RKO (cell line): ENCODE measurements at regions not wholly inside any gene's neighbourhood (a gene's known extent, or its start where the extent isn't known, plus 50 kb on each side); places are given as distances from the start of the nearest gene placed in this dataset.

Experiments
- DNase-seq: peaks from one replicate; pipeline ENCODE4 v3.0.0-alpha.2; 2016; ENCODE audit warnings: low spot score

DNA sequence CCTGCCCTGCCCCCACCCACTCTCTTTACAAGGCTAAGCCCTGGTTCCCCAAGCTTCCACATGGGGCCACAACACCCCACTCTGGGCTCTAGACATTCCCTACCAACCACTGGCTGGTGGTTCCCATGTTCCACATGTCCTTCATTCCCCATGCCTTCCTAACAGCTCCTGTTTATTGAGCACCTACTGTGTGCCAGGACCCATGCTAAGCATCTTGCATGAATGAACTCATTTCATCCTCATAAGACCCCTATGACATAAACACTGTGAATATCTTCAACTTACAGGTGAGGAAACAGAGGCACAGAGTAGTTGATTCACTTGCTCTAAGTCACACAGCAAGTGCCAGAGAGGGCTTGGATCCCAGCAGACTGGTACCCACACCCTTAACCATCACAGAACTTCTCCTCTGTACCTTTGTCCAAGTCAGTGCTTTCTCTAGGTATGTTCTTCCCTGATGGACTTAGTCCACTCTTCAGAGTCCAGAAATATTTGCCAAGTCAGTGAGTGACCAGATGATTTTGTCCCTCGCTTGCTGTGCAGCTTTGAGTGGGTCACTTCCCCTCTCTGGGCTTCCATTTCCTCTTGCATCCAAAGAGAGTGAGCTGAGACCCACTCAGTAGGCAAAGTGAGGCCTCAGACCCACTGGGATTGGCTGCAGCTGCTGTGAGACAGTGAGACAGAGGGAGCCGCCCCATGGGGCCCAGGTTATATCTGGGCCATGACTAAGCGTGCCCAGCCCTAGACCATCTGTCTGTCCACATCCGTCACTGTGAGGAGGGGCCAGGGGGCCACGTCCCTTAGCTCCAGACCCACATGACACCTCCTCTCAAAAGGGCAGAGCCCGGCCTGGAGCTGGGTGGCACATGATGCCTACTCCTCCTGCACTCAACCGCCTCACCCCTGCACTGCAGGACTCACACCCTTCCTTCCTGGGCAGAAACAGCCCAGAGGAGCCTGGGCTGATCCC is 132.4 kb downstream of the MN1 start:
- peak; percentile 57 for DNase-seq

GRCh38 chr22:27669798-27670599 is 131.6 kb downstream of the MN1 start:
- DNase-seq = no peak

- no peak for DNase-seq
These were observed 130.7 kb downstream of the MN1 start for GRCh38 chr22:27670701-27671412.

GRCh38 chr22:27671413-27671935 is 130.1 kb downstream of the MN1 start:
- DNase-seq = no peak

- DNase-seq = no peak
These were observed 128.7 kb downstream of the MN1 start for GRCh38 chr22:27672721-27673418.

GRCh38 chr22:27673839-27674238 is 127.7 kb downstream of the MN1 start:
- no peak for DNase-seq

- DNase-seq = no peak
These were observed 127.2 kb downstream of the MN1 start for GRCh38 chr22:27674261-27674923.

DNA sequence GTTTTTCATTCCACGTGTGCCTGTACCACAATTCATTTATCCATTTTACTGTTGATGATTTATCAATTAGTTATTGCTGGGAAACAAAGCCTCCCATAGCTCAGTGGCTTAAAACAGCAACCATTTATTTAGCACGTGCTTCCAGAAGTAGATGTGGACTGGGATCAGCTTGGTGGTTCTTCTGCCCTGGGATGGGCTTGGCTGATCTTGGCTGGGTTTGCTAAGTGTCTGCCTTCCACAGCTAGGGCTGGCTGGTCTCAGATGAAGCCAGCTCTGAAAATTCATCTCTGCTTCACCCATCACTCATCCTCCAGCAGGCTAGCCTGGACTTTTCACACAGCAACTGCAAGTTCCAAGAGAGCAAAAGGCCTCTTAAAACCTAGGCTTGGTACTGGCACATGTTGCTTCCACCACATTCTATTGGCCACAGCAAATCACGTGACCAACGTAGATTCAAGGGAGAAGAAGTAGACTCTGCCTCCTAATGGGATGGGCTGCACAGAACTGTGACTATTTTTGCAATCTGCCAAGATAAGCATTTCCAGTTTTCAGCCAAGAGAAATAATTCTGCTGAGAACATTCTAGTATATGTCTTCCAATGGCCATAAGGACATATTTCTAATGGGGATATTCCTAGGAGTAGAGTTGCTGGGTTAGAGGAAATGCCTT is 124.9 kb downstream of the MN1 start:
- DNase-seq = no peak

DNA sequence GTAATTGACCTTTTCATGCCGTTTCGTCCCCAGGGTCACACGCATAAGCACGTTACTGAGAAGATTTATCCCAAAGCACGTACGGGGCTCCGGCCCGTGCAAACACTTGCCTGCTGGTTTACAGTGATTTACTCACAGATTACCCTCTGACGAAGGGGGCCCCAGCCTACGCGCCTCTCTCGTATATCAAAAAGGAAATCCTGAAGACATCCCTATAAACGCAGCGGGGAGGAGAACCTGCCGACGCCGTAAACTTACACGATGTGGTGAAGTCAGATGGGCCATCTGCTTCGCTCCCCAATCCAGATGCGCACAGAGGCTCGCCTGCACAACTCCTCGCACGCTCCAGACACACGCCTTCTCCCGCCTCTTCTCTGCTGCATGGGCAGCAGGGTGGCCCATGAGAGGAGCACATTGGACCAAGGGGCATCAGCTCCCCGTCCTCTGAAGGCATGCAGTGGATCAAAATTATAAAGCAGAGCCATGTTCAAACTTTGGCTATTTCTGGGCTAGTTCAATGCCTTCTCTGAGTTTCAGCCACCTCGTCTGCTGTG is 123.6 kb downstream of the MN1 start:
- DNase-seq = no peak

GRCh38 chr22:27679176-27679575 is 122.4 kb downstream of the MN1 start:
- DNase-seq = no peak

DNA sequence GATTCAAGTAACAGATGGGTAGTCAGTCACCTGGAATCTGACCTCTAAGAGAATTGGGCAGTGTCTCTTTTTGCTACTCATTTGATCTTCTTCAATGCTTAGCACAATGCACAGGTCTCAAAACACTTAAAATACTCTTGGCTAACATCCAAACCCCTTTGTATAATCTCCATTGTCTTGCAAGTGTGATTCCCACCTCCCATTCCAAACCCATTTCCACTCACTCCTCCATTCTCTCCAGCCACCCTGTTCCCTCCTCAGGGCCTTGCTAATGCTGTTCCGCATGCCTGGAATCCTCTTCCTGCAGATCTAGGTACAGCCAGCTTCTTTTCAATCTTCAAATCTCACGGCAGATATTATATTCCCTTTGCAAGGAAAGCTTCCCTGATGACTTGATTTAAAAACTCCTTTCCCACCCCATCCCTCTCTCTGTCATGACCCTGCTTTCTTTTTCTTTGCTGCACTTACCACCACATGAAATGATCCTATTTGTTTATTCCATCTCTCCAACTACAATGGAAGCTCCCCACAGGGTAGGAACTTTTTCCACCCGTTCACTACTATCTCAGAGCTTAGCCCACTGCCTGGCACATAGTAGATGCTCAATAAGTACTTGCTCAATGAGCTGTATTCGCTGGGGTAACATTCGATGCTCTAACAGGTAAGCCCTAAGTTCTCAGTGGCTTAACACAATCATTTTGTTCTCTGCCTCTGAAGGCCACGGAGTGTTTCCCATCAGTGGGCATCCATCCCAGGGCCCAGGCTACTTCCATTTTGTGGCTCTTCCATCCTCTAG is 121.7 kb downstream of the MN1 start:
- no peak for DNase-seq

DNA sequence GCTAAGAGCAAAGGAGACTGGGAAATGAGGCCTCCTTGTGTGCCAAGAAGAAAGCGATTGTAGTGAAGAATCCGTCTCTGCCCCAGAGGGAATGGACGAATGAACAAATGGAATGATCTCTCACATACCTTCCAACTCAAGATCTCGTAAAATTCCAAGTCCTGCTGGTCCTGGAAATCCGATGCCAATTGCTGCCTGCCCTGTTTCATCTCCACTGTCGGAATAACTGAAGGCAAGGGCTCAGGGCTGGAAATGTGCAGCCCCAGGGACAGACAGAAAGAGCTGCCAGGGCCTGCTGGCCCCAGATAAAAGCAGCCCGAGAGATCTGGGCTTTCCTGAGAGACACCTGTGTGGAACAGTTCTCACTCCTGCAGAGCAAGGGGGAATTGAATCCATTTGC is 120.9 kb downstream of the MN1 start:
- no peak for DNase-seq

DNA sequence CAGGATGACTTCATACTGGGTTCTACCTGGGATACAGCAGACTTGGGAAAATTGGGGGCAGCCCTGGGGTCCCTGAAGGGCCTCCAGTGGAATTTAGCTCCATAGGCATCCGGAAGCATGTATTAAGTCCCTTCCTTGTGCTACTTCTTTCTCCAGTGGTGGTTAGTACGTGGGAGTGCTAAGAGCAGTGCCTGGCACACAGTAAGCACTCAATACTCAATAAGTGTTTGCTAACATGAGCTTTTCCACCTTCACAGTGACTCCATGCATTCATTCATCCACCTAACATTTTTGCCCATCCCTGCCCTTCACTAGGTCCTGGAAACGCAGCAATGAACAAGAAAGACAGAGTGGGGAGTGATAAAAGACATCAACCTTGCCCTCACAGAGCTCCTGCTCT is 120.5 kb downstream of the MN1 start:
- DNase-seq = no peak

DNA sequence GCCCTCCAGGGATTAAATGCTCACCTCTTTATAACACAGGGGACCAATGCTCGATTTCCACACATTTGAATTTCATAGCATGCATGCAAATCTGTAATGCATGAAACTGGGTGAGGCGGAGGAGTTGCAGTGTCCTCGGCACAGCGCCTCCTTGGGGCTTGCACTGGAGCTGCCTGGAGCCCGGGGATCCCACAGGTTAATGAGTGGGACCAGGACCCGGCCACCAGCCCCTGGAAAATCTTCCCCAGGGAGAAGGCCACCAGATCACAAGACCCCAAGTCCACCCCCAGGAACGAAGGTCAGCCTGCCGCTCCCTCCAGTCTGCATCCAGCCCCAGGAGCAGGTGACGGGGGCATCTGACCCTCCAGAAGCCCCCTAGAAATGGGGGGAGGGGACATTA is 119.1 kb downstream of the MN1 start:
- DNase-seq = no peak

GRCh38 chr22:27684901-27685300 is 116.7 kb downstream of the MN1 start:
- DNase-seq = no peak

GRCh38 chr22:27685515-27685914 is 116.0 kb downstream of the MN1 start:
- no peak for DNase-seq

- DNase-seq = no peak
These were observed 115.6 kb downstream of the MN1 start for GRCh38 chr22:27685970-27686369.

DNA sequence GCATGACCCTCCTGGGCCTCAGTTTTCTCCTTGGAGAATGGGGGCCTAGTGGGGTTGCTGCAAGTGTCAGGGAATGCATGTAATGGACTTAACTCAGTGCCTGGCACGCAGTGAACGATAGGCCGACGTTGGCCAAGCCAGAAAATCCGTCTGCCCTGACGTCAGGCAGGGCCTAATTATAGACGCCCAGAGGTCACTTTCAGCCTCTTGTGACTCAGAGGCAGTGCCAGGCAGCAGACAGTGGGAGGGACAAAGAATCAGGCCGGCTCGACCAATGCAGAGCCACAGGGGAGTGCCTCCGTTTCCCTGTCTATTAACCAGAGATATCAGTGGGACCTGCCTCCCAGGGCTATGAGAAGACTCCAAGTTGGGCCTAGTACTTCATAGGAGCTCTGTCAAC is 115.0 kb downstream of the MN1 start:
- DNase-seq = peak; percentile 47

GRCh38 chr22:27687984-27688545 is 113.5 kb downstream of the MN1 start:
- DNase-seq = peak; percentile 4
